DMS79 treated with DMSO at 0.1 percent for 48 hours (cell line): ENCODE measurements at regions not wholly inside any gene's neighbourhood (a gene's known extent, or its start where the extent isn't known, plus 50 kb on each side); places are given as distances from the start of the nearest gene placed in this dataset.
"Not testable (repeated sequence)": the region's sequence is repeated elsewhere in the genome, so short reads cannot be mapped to it uniquely, and the experiment has no call there.

Experiments
- DNase-seq: peaks from one replicate; lab custom pipeline; 2025; lab: John Stamatoyannopoulos, UW

- DNase-seq: peak; percentile 37
These were observed 248.8 kb downstream of the RDH14 start for GRCh38 chr2:18311420-18312195.

GRCh38 chr2:18309627-18310026 lies 250.8 kb downstream of the RDH14 start:
- no peak for DNase-seq

- DNase-seq: no peak
These were observed 251.3 kb downstream of the RDH14 start for GRCh38 chr2:18309188-18309587.

DNA sequence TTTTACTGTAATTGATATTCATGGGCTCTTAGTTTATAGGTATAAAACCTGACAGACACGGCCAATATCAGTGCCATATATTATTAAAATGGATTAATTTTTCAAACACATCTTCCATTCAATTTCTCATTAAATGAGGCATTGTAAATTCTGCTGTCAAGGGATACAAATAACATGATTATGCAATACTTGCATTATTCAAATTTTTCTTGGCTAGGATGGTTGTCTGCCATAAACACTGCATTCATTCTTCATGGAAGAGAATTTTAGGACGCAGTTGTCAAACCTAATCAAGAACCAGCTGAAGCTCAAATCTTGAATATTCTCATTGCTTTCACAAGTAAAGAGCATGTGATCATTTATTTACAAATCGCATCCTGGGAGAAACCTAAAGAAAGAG lies 255.6 kb downstream of the RDH14 start:
- DNase-seq: no peak

- no peak for DNase-seq
These were observed 258.9 kb downstream of the RDH14 start for GRCh38 chr2:18301421-18302139.

- no peak for DNase-seq
These were observed 260.8 kb downstream of the RDH14 start for GRCh38 chr2:18299423-18300212.

DNA sequence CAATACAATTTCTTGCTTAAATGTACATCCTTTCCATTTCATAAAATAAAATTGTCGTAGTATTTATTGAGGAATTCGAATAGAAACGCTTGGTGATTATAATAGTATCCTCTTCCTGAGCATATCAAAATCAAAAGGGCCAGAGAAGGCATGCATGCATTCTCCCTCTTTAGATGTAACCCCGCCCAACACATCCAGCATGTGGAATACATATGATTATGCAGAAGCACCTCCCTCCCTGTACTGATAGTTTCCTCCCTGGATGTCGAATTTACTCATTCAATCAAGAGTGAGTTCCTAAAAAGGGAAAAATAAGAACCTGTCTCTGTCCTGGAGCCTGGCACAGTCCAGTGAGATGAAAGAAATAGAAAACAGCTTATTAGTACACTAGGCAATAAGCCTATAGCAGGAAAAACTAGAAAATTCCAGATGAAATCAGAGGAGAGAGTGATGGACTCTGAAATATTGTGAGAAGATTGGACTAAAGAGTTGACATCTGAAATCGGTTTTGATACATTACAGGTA lies 262.9 kb downstream of the RDH14 start:
- no peak for DNase-seq

- no peak for DNase-seq
These were observed 270.1 kb downstream of the RDH14 start for GRCh38 chr2:18290386-18290785.

- no peak for DNase-seq
These were observed 273.6 kb downstream of the RDH14 start for GRCh38 chr2:18286897-18287296.

GRCh38 chr2:18284331-18284730 lies 276.1 kb downstream of the RDH14 start:
- no peak for DNase-seq

DNA sequence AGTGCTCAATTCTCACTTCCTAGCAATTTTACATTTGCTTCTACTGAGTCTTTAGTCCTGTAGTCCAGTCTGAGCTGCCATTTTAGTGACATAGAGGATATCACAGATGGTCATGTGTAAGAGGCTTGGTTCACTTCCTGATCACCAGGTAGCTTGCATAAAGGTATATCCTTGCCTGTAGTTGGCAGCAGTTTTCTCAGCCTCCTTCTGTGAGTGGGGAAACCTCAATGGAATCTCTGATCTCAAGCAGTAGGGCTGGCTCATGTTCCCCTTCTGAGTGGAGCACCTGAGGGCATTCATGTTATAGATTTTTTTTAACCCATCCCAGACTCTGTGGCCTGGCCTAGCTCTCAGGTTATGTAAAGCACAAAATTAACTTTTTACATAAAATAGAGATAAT lies 278.4 kb downstream of the RDH14 start:
- no peak for DNase-seq

DNA sequence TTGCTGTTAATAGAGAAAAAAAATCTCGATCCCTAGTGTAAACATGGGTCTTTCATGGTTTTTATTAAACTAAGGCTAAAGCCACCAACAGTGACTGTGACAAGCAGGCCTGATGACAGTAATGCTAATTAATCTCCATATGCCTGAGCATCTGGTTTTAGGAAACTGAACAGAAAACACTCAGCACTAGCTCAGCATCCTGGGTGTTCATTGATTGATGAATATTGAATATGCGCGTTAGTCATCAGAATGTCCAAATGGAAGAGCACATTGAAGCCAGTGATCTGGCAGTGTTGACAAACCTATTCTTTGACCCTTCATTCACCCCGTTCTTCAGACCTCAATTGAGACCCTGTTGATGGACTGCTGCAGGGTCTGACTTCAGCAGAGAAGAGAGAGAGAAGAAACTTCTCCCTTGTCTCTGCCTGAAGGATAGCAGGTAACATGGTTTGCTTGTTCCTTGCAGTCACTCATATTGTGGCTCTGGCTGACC lies 283.8 kb downstream of the RDH14 start:
- no peak for DNase-seq

DNA sequence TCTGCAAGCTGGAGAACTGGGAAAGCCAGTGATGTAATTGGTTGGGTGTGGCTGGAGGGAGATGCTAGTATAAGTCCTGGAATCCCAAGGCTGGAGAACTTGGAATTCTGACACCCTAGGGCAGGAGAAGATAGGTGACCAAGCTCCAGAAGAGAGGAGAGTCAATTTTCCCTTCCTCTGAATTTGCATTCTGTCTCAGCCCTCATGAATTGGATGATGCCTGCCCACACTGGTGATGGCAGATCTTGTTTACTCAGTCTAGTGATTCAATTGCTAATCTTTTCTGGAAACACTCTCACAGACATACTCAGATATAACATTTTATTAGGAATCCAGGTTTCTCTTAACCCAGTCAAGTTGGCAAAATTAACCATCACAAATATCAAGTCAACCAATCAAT lies 287.2 kb downstream of the RDH14 start:
- DNase-seq: no peak

DNA sequence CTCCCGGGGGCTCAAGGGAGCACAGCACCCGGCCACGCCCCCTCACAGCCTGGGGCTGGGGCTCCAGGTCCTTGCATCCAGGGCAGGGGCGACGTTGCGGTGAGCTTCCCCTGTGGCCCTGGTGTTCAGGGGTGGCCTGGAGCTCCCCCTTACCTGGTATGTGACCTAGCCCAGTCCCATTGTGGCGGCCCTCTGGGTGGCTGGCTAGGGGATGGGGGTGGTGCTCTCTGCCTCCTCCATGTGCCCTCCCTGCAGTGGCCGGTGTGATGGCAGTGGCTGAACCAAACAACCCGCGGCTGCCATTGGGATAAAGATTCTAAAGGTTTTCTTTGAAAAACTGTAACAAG lies 288.3 kb downstream of the RDH14 start:
- DNase-seq: no peak

DNA sequence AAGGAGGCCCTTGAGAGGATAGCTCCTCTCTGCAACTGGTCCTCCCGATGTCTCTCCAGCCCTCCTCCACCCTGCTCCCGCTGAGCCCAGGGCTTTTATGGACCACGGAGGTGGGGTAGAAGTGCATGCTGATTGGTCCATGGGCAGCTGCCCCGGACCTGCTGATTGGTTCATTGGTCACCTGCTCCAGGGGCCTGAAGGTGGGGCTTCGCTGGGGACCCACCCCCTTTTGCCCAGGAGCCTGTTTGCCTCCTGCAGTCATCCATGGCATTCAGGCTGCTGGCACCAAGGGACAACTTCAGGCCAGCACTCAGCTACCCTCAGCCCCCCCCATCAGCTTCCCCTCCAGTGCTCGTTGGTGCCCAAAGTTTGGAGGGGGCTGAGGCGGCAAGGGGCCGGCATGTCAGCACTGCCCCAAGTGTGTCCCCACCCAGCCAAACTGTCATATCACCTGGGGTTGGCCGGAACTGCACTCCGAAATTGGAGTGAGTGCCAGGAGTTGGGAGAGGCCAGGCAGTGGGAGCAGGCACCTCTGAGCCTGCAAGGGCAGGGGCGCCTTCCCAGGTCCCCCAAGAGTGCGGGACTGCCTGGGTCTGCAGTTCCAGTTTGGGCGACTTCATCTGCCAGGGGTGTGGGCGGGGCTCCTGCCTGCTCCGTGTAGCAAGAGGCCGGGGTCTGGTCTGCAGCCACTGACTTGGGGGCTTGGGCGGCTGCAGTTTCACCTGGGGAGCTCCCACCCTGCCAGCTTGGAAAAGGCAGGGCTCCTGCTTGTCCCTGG lies 288.9 kb downstream of the RDH14 start:
- DNase-seq: no peak

DNA sequence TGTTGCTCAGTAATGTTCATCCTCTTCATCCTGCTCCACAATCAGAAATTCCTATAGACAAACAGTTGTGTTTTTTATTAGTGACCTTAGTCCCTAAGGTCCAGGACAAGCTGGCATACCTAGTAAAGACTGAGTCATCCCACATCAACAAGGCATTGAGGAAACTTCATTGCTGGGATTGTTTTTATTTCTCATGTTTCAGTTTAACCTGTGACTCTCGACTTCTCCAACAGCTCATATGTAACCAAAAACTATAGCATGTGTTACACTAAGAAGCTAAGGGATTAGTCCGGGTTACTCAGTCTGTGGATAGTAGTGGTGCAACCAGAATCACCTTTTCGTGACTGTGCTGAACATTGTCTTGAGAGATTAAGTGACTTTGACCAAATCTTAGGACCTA lies 292.1 kb downstream of the RDH14 start:
- DNase-seq: no peak

- DNase-seq: no peak
These were observed 293.0 kb downstream of the RDH14 start for GRCh38 chr2:18267501-18267900.

GRCh38 chr2:18266699-18267098 lies 293.8 kb downstream of the RDH14 start:
- DNase-seq: not testable (repeated sequence)

GRCh38 chr2:18265614-18266586 lies 294.6 kb downstream of the RDH14 start:
- DNase-seq: no peak

- DNase-seq: no peak
These were observed 297.9 kb downstream of the RDH14 start for GRCh38 chr2:18262601-18263000.
